Stimulated activated CD8-positive, alpha-beta memory T cell treated with anti-CD3 and anti-CD28 coated beads, Interleukin-15, amount 100 ng/mL, for 48 hours (primary cell): ENCODE measurements at regions not wholly inside any gene's neighbourhood (a gene's known extent, or its start where the extent isn't known, plus 50 kb on each side); places are given as distances from the start of the nearest gene placed in this dataset.
"Not testable (repeated sequence)": the region's sequence is repeated elsewhere in the genome, so short reads cannot be mapped to it uniquely, and the experiment has no call there.

Experiments used
- DNase-seq, 2 donors: peaks; one replicate each; pipeline ENCODE4 v3.0.0-alpha.2; 2020; ENCODE audit warnings: low read depth in 2 of 2

DNA sequence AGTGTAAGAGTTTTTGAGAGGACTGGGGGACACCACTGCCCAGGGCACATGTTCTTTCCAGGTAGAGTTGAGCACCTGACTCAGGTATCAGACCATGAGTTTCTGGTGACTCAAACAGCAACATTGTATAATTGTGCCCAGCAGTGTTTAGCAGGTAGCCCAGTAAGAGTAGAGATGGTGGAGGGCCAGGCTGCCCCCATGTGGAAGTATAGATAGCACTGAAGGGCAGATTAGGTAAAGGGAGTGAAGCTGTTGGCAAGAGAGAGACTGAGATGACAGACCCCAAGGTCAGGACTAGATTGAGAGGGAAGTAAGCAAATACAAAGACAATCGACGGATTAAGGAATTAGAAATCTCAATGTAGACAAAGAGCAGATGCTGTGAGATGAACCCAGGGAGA, 74.6 kb downstream of the TRIM42 start:
- DNase-seq: no peak

GRCh38 chr3:140753865-140754754, 76.2 kb downstream of the TRIM42 start:
- no peak for DNase-seq

- DNase-seq: no peak
These were observed 77.1 kb downstream of the TRIM42 start for GRCh38 chr3:140754936-140755335.

GRCh38 chr3:140756240-140757016, 78.6 kb downstream of the TRIM42 start:
- DNase-seq: no peak

DNA sequence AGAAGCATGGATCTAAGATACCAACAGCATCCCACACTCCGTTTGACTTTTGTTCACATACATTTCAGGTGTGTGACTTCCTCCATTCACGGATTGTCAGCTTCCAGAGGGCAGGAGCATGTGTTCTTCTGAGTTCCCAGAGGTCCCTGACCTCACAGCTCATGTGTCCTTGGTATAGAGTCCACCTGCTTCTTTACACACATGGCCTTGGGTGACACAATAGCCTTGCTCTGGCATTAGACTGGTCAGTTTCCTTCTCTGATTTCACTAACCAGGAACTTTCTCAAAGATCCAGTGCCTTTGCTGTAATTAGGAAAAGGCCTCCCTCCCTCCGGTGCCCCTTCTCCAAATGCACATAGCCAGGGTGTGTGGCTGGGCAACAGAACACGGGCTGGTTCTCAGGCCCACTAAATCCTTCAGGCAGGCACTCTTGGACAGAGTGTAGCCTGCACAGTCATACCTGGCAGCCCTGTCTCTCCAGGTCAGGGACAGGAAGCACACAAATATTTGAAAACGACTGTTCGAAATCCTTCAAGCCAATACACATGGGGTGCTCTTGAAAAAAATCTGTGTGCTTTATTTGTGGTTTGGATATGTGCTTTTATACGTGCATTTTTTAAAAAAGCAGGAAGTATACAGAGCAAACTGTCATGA, 81.1 kb downstream of the TRIM42 start:
- no peak for DNase-seq

GRCh38 chr3:140760324-140761075, 82.6 kb downstream of the TRIM42 start:
- no peak for DNase-seq

DNA sequence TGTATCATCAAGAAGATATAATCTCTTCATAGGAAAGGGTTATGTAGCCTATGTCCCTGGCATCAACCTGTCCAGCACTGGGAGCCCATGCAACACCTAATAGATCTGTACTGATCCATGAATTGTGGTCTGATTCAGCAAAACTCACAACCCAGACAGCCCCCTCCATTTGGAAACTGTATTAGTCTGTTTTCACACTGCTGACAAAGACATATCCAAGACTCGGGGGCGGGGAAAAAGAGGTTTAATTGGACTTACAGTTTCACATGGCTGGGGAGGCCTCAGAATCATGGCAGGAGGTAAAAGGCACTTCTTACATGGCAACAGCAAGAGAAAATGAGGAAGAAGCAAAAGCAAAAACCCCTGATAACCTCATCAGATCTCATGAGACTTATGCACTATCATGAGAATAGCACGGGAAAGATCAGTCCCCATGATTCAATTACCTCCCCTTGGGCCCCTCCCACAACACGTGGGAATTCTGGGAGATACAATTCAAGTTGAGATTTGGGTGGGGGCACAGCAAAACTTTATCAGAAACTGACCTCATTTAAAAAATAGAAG, 83.3 kb downstream of the TRIM42 start:
- DNase-seq: no peak

DNA sequence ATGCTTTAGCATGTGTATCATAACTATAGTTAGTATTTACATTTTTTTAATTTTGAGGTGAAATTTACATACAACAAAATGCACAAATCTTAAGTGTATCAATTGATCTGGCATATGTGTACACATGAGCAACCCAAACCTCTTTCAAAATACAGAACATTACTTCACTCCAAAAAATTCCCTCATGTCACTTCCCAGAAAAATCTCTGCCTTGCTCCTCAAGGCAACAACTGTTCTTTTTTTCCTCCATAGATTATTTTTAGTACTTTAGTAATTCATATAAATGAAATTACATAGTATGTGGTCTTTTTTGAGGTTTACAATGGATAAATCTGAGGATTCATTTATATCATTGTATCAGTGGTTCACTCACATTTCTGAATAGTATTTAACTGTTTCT, 84.9 kb downstream of the TRIM42 start:
- no peak for DNase-seq

DNA sequence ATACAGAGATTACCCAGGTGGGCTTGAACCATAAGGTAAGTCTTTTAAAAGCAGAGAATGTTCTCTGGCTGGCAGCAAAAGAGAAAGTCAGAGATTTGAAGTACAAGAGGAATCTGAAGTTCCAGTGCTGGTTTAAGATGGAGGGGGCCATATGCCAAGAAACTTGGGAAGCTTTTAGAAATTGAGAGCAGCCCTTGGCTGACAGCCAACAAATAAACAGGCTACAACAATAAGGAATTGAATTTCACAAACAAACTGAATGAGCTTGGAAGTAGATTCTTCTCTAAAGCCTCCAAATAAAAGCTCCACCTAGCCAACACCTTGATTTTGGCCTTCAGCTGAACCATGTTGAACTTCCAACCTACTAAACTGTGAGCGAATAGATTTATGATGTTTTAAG, 85.7 kb downstream of the TRIM42 start:
- DNase-seq: no peak

DNA sequence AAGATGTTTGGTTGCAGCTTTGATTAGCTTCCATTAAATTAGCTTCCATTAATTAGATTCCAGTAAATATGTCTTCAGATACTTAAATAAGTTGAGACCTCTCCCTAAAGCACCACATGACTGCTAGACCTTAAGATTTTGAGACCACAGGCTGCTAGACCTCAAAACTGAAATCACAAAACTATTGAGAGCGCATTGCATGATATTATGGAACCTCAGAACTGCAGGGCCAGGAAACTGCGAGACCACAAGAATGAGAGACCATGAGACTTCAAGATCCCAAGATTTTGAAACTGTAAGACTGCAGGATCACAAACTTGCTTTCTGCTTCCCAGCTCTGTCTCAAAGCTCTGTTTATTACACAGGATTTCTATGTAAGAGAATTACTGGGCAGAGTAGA, 87.4 kb downstream of the TRIM42 start:
- DNase-seq: no peak

- DNase-seq: no peak
These were observed 88.6 kb downstream of the TRIM42 start for GRCh38 chr3:140766465-140766864.

DNA sequence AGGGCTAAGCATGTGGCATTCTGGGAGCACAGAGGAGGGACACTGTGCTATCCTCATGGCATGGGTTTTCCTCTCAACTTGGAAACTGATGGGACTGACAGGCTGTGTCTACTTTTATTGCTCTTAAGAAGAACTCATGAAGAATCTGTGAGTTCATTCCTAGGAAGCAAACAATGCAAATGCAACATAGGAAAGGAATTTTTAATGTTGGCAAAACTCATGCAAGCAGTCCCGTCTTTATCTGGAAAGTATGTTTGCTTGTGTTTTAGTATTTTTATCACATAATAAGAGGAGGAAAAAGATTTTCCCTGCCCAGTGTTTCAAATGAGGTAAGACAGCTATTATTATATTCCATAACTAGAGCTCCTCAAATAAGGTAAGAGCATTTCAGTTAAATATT, 89.7 kb downstream of the TRIM42 start:
- DNase-seq: no peak

DNA sequence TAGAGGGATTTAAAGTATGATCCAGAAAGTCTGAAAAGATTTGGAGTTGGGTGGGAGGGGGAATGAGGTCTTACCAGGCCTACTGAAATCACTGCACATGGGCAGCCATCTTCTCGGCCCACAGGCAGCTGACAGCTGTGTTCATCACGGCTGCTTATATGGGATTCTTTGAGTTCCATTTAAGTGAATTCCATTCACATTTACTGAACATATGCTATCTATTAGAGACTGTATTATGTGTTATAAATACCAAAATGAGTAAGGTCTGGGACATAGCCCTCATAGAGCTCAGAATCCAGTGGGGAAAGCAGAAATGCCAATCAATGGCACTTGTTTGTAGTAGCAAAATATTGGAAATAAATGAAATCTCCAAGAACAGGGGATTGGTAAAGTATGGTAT, 91.1 kb downstream of the TRIM42 start:
- DNase-seq: no peak

DNA sequence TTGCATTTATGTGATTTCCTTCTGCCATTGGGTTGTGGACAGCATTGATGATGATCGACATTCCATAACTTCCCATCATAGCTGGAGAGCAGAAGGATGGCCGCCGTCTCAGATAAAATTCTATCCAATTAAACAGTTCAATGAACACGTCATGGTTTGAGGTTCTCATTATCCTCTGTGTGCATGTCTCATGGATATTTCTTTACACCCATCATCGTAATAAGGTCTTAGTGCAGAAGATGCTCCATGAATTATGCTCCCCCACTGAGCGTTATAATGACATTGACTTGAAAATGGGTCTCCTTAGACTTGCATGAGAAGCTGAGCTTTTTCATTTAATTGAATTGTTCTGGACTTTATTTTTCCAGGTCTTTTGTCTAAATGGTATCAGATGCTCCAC, 92.1 kb downstream of the TRIM42 start:
- no peak for DNase-seq

DNA sequence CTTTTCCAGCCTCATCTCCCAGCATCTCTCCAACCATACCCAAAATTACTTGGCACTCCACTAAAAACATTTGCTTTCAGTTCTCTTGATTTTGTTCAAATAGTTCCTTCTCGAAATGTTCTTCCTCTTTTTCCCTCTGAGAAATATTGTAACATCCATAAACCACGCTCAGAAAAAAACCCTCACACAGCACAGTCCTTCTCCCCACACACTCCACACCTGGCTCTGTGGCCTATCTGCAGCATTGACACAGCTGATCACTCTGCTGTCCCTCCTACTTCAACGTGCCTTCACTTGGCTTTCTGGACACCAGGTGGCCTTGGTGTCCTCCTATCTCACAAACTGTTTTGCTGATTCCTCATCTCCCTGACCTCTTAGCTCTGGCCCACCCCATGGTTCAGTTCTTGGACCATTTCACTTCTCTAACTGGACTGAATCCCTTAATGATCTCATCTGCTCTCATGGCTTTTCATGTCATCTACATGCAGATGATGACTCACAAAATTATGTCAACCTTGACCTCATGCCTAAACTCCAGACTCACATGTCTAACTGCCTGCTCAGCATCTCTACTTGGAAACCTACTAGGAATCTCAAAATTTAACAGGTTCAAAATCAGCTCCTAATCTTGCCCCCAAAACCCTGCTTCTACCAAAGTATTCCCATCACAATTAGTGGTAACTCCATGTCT, 93.3 kb downstream of the TRIM42 start:
- no peak for DNase-seq

DNA sequence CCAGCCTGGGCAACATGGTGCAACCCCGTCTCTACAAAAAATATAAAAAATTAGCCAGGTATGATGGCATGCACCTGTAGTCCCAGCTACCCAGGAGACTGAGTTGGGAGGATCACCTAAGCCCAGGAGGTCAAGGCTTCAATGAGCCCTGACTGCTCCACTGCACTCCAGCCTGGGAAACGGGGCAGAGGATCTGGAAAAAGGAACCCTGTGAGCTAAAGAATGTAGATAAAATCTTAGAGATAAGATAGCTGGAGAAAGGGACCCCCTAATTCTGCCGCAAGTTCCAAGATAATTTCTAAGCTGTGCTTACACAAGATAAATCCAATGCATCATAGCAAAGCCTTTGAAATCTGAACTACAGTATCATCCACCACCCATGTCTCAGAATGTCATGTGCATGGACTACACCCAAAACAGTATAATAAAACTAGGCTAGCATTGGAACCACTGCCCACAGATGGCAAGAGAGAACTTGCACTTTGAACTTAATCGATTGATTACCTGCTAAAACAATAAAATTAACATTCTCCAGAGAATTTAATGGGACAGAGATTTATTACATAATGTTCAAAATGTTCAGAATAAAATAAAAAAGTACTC, 99.9 kb downstream of the TRIM42 start:
- no peak for DNase-seq

- DNase-seq: no peak
These were observed 113.5 kb downstream of the TRIM42 start for GRCh38 chr3:140791368-140791767.

- no peak for DNase-seq
These were observed 116.6 kb downstream of the TRIM42 start for GRCh38 chr3:140794507-140794906.

DNA sequence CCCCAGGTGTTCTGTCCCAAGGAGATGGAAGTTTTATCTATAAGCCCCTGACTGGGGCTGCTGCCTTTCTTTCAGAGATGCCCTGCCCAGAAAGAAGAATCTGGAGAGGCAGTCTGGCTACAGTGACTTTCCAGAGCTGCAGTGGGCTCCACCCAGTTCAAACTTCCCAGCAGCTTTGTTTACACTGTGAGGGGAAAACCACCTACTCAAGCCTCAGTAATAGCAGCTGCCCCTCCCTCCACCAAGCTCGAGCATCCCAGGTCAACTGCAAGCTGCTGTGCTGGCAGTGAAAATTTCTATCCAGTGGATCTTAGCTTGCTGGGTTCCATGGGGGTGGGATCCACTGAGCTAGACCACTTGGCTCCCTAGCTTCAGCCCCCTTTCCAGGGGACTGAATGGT, 125.0 kb downstream of the TRIM42 start:
- DNase-seq: not testable (repeated sequence)

DNA sequence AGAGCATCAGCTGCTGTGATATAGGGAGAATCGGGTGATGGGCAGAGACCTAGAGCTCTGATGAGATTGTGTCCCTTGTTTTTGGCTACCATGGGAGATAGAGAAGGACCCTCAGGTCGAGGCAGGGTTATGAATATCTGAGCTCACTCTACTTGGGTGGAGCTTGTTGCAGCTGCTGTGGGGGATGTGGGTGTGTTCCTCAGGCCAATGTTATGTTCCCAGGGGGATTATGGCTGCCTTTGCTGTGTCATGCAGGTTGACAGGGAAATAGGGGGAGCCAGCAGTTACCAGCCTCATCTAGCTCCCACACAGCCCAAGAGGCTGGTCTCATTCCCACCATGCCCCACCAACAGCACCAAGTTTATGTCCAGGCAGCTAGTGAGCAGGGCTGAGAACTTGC, 131.5 kb downstream of the TRIM42 start:
- no peak for DNase-seq
